ENCODE measurements at regions not wholly inside any gene's neighbourhood (a gene's known extent, or its start where the extent isn't known, plus 50 kb on each side); places are given as distances from the start of the nearest gene placed in this dataset.

DNA sequence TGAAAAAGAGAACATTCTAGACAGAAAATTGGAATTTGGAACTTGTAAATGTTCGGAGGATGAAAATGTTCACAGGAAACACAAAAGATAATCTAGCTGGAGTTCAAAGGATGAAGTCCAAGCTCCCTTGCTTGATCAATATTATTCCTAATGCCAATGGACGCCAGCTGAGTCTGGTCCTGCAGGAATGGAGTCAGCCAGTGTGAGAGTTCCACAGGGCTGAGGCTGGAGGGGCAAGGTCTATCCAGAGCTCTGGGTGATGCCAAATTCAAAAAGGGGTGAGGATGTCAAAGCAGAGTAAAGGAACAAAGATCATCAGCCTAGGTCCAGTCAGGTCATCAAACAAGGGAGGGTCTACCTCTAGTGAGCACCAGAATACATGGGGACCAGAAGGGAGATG, 78.5 kb upstream of the CTNNA2 start (continued):
- no peak for TF ChIP-seq RERE (CRISPR knock-in tag; IDR thresholded peaks at IDR 0.05; ENCODE audit: low read depth)
- TF ChIP-seq RXRA (CRISPR knock-in tag; IDR thresholded peaks at IDR 0.05) = no peak
- TF ChIP-seq, protein P1, sequence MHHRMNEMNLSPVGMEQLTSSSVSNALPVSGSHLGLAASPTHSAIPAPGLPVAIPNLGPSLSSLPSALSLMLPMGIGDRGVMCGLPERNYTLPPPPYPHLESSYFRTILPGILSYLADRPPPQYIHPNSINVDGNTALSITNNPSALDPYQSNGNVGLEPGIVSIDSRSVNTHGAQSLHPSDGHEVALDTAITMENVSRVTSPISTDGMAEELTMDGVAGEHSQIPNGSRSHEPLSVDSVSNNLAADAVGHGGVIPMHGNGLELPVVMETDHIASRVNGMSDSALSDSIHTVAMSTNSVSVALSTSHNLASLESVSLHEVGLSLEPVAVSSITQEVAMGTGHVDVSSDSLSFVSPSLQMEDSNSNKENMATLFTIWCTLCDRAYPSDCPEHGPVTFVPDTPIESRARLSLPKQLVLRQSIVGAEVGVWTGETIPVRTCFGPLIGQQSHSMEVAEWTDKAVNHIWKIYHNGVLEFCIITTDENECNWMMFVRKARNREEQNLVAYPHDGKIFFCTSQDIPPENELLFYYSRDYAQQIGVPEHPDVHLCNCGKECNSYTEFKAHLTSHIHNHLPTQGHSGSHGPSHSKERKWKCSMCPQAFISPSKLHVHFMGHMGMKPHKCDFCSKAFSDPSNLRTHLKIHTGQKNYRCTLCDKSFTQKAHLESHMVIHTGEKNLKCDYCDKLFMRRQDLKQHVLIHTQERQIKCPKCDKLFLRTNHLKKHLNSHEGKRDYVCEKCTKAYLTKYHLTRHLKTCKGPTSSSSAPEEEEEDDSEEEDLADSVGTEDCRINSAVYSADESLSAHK (CRISPR knock-in tag; IDR thresholded peaks at IDR 0.05; ENCODE audit: borderline replicate concordance) = no peak
- TF ChIP-seq PTBP1 (IDR thresholded peaks at IDR 0.05; ENCODE audit: low read depth, low read length, poor library complexity, severe bottlenecking) = no peak
- no peak for TF ChIP-seq ZNF761 (CRISPR knock-in tag; conservative IDR thresholded peaks at IDR 0.05)
- no peak for TF ChIP-seq TEAD2 (CRISPR knock-in tag; IDR thresholded peaks at IDR 0.05)
- TF ChIP-seq ZNF879 (CRISPR knock-in tag; IDR thresholded peaks at IDR 0.05) = no peak
- TF ChIP-seq DPF2 (CRISPR knock-in tag; IDR thresholded peaks at IDR 0.05; ENCODE audit: borderline replicate concordance, low read depth) = no peak
